Spleen (tissue), 11 donors: ENCODE measurements at regions not wholly inside any gene's neighbourhood (a gene's known extent, or its start where the extent isn't known, plus 50 kb on each side); places are given as distances from the start of the nearest gene placed in this dataset.

Experiments used
- DNase-seq: peaks from one replicate; pipeline ENCODE4 v3.0.0-alpha.2; 2020
- H3K27ac ChIP-seq, 8 donors: fragments of 200-600 bp; sonication (generic) in 7 of 8; 1 replicate in 4 of 8; 2 replicates in 4 of 8; pipeline versions ENCODE4 v1.5.0 to v1.8.0; 2016 to 2021; ENCODE audit warnings: inconsistent platforms in 4 of 8, mild to moderate bottlenecking in 4 of 8, moderate library complexity in 1 of 8
- H3K27me3 ChIP-seq, 7 donors: fragments of 200-600 bp; sonication (generic) in 6 of 7; replicated peaks in 1 of 7; 1 replicate in 4 of 7; 2 replicates in 3 of 7; pipeline versions ENCODE4 v1.5.0 to v1.8.0; 2016 to 2021; ENCODE audit warnings: inconsistent platforms in 3 of 7, mild to moderate bottlenecking in 1 of 7
- H3K36me3 ChIP-seq, 6 donors: fragments of 200-600 bp; sonication (generic) in 5 of 6; 1 replicate in 4 of 6; 2 replicates in 2 of 6; pipeline versions ENCODE4 v1.5.0 to v1.8.0; 2016 to 2021; ENCODE audit warnings: inconsistent platforms in 2 of 6
- H3K4me1 ChIP-seq, 6 donors: fragments of 200-600 bp; sonication (generic) in 5 of 6; 1 replicate in 3 of 6; 2 replicates in 3 of 6; pipeline versions ENCODE4 v1.5.0 to v1.8.0; 2016 to 2021; ENCODE audit warnings: inconsistent platforms in 3 of 6
- H3K4me3 ChIP-seq, 8 donors: fragments of 200-600 bp; sonication (generic) in 7 of 8; 1 replicate in 4 of 8; 2 replicates in 4 of 8; pipeline versions ENCODE4 v1.5.0 to v1.8.0; 2016 to 2021; ENCODE audit warnings: inconsistent platforms in 4 of 8, mild to moderate bottlenecking in 4 of 8, moderate library complexity in 2 of 8
- H3K9me3 ChIP-seq, 8 donors: fragments of 200-600 bp; sonication (generic) in 7 of 8; 1 replicate in 4 of 8; 2 replicates in 4 of 8; pipeline versions ENCODE4 v1.5.0 to v1.8.0; 2016 to 2021; ENCODE audit warnings: inconsistent platforms in 4 of 8
- POLR2A ChIP-seq, 3 donors: fragments of 450-650 bp; IDR thresholded peaks; one replicate each; pipeline ENCODE4 v1.5.1; 2017; ENCODE audit warnings: antibody characterized with exemption in 3 of 3, mild to moderate bottlenecking in 1 of 3
- POLR2AphosphoS5 ChIP-seq, 3 donors: sonication (generic); formaldehyde crosslinking; IDR thresholded peaks; one replicate each; pipeline ENCODE4 v1.5.1; 2017; ENCODE audit warnings: antibody characterized with exemption in 3 of 3
- WGBS, 5 donors: extraction: QIAGEN DNeasy Blood & Tissue Kit in 3 of 5; methylation state at CpG; one replicate each; pipeline versions ENCODE4 v1.1.5 to v1.1.7; 2013 to 2018; 5-methylcytosine and 5-hydroxymethylcytosine counted together
- intact Hi-C: fragments of 100-400 bp; cut with DNase I; formaldehyde crosslinking; loops from one replicate; pipeline ENCODE4 v1.15.0; 2023; ENCODE audit warnings: low total_unique reads
- TF ChIP-seq, protein P1 (sequence below), 11 experiments: fragments of 200-600 bp in 7 of 11; fragments of 450-650 bp in 4 of 11; sonication (generic) in 4 of 11; IDR thresholded peaks in 8 of 11; conservative IDR thresholded peaks in 3 of 11; 1 replicate in 7 of 11; 2 replicates in 4 of 11; pipeline versions ENCODE4 v1.4.0 to v1.8.0; 2016 to 2021; ENCODE audit warnings: antibody characterized with exemption in 11 of 11, inconsistent platforms in 4 of 11, mild to moderate bottlenecking in 1 of 11
- donor health status: healthy with polysubstance abuse.
- donor health status: DM: no; HTN: no; CAD: no; lungs with moderate emphysema.
- donor health status: DM: no; HTN: no; CAD: no.
- donor health status: Bipolar disorder and iron deficiency.
- donor health status: healthy.
- donor health status: DM: no; HTN: no; CAD: no.
- donor health status: DM: yes; HTN: yes; CAD: no.

DNA sequence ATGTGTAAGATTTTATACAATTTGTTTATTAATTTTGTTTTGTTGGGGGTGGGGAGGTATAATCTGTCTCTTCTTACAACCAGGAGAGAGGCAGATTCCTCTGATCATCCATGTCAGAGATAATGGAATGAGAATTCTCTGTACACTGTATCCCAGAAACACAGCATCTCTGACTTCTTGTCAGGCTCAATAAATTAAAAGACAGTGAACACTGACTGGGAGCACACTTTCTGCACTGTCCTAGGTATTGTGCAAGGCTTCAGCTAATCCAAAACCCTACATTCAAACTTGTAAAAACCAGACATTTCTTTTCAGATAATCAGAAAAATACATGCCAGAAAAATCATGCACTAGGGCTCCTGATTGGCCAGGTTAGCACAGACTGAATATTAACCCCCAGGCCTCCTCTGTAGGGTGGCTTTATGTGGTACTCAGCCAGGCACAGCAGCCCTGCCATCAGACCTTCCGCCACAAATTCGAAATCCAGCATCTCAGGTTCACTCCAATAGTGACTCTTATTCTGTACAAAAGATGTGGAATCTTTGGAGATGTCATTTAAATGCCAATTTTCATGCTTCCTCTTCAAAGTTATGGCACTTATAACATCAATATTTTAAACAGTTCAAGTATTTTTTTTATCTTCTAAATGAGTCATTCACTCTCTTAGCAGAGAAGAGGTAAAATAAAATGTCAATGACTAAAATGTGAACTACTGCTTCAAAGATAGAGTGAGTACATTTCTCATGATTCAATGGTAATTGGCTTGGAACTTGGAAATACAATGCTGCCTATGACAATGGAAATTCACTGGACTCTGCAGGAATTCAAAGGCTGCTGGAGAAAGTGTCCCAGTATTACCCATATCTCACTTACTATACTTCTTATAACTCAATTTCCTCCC lies 211.5 kb downstream of the KLF12 start:
- Histone ChIP-seq H3K4me3 (no peak overlapping the region), H3K36me3 (no peaks in the 10 kb centered on the region), H3K27me3 (no peaks in the 10 kb centered on the region), H3K9me3 (no peaks in the 10 kb centered on the region), H3K4me1 (peaks cover 0 to 16% (median 0%) of the 10 kb centered on the region in 6 donors), H3K27ac (no peak overlapping the region)
- intact Hi-C loops, result no loop called here
- WGBS, 5 donors, result 85 to 98% (median 93%) methylated on average over 2 of the region's 2 CpGs
- DNase-seq, result no peak
- TF ChIP-seq POLR2A (IDR thresholded peaks at IDR 0.05) (no peak), POLR2AphosphoS5 (IDR thresholded peaks at IDR 0.05) (no peak)
- TF ChIP-seq, protein P1, sequence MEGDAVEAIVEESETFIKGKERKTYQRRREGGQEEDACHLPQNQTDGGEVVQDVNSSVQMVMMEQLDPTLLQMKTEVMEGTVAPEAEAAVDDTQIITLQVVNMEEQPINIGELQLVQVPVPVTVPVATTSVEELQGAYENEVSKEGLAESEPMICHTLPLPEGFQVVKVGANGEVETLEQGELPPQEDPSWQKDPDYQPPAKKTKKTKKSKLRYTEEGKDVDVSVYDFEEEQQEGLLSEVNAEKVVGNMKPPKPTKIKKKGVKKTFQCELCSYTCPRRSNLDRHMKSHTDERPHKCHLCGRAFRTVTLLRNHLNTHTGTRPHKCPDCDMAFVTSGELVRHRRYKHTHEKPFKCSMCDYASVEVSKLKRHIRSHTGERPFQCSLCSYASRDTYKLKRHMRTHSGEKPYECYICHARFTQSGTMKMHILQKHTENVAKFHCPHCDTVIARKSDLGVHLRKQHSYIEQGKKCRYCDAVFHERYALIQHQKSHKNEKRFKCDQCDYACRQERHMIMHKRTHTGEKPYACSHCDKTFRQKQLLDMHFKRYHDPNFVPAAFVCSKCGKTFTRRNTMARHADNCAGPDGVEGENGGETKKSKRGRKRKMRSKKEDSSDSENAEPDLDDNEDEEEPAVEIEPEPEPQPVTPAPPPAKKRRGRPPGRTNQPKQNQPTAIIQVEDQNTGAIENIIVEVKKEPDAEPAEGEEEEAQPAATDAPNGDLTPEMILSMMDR (IDR thresholded peaks at IDR 0.05 in 8 of 11, conservative IDR thresholded peaks at IDR 0.05 in 3 of 11), result no peak

DNA sequence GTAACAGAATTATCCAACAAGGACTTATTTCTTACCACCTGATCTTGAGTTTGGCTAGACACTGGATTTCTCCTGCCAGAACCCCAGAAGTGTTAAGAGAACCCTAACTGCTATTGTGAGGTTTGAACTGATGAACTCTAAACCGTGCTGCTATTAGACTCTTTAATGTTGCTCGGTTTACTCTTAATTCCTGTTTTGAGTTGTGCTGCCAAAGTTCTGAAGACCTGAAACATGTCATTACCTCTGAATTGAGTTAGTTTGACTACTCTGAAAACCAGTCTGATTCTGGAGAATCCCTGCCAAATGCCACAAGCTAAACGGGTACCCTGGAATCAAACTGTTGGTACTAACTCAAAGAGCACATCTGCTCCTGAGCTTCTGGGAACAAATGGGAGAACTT lies 215.5 kb downstream of the KLF12 start:
- TF ChIP-seq, protein P1 (IDR thresholded peaks at IDR 0.05 in 8 of 11, conservative IDR thresholded peaks at IDR 0.05 in 3 of 11), result no peak
- TF ChIP-seq POLR2A (IDR thresholded peaks at IDR 0.05) (no peak), POLR2AphosphoS5 (IDR thresholded peaks at IDR 0.05) (no peak)
- no peak for DNase-seq
- Histone ChIP-seq H3K27me3 (no peaks in the 10 kb centered on the region), H3K36me3 (no peaks in the 10 kb centered on the region), H3K27ac (no peak overlapping the region), H3K4me3 (no peak overlapping the region), H3K4me1 (peaks cover 0 to 26% (median 5%) of the 10 kb centered on the region in 6 donors), H3K9me3 (no peaks in the 10 kb centered on the region)
- intact Hi-C loops, result no loop called here
- WGBS, 5 donors, result 56 to 78% (median 66%) methylated on average over 3 of the region's 3 CpGs

DNA sequence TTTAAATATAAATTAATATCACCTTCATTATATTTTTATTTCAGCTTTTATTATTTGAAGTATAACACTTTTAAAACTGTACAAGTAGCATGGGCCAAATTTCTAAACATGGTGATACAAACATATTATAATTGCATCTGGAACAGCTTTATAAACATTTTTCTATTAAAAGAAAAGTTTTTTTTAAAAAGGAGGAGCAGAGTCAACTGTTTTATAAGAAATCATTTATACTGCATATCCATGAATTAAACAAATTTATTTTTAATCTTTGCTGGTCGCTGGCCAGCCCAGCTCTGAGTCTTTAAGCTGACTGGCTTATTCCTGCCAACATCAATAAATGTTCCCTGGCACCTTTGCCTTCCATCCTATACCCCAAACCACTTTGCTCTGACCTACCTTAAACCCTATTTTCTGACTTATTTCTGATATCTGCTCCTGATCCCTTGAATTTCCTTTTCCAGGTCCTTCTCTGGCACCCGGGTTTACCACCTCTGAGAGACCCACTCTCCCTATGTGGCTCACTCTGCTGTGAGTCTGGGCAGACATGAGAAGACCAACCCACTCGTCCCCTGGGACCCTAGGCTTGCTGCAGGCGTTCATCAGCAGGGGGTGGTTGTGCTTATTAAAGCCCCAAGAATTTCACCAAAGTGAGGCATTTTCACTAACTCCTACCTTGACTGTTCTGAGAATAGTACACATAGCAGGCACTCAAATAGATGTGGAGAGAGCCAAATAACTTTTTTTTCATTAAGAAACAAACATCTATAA lies 220.3 kb downstream of the KLF12 start:
- no peak for DNase-seq
- no peak for TF ChIP-seq POLR2AphosphoS5 (IDR thresholded peaks at IDR 0.05)
- TF ChIP-seq POLR2A (IDR thresholded peaks at IDR 0.05), result no peak
- TF ChIP-seq, protein P1 (IDR thresholded peaks at IDR 0.05 in 8 of 11, conservative IDR thresholded peaks at IDR 0.05 in 3 of 11), result no peak
- 65 to 75% (median 73%) methylated on average over 4 of the region's 4 CpGs for WGBS, 5 donors

More for the DNA sequence above, 220.3 kb downstream of the KLF12 start:
- H3K27me3 ChIP-seq, result no peaks in the 10 kb centered on the region
- H3K27ac ChIP-seq, result no peak overlapping the region
- H3K4me3 ChIP-seq, result no peak overlapping the region
- intact Hi-C loops, result no loop called here
- H3K36me3 ChIP-seq, result no peaks in the 10 kb centered on the region
- peaks cover 0 to 28% (median 8%) of the 10 kb centered on the region in 6 donors for H3K4me1 ChIP-seq
- no peaks in the 10 kb centered on the region for H3K9me3 ChIP-seq
